Panc1 (cell line): ENCODE measurements at regions not wholly inside any gene's neighbourhood (a gene's known extent, or its start where the extent isn't known, plus 50 kb on each side); places are given as distances from the start of the nearest gene placed in this dataset.

Source experiments
- ATAC-seq: fragments of 200-7000 bp; cut with Tn5 transposase; 2 replicates; pipeline ENCODE4 v1.9.1; 2020; ENCODE audit warnings: mild to moderate bottlenecking, moderate library complexity
- BruUV-seq: library from RNA; stranded (reverse); fragments of 400-500 nt; replicated peaks from 2 replicates; lab custom pipeline; 2021; lab: Mats Ljungman, UMichigan
- CTCF ChIA-PET: fragments of 300-600 bp; sonication (Branson Sonifier 250); formaldehyde crosslinking; loops from one replicate; lab custom pipeline; 2022; ENCODE audit warnings: antibody characterized with exemption; lab: Charles Lee
- POLR2A ChIA-PET: fragments of 300-600 bp; sonication (Branson Sonifier 250); formaldehyde crosslinking; loops from one replicate; lab custom pipeline; 2022; ENCODE audit warnings: antibody characterized with exemption; lab: Charles Lee
- DNase-seq: peaks from one replicate; pipeline ENCODE4 v3.0.0-alpha.2; 2010; ENCODE audit warnings: low read depth, low spot score
- H3K27ac ChIP-seq: 2 replicates; pipeline ENCODE4 v1.5.1; 2011; ENCODE audit warnings: mild to moderate bottlenecking, low read length, inconsistent platforms
- H3K27me3 ChIP-seq: fragments of 200-500 bp; sonication (Bioruptor generic); 2 replicates; pipeline ENCODE4 v1.6.0; 2014; ENCODE audit warnings: low read length, inconsistent platforms; ENCODE audit not compliant: control insufficient read depth, insufficient read depth
- H3K36me3 ChIP-seq: fragments of 200-500 bp; sonication (Bioruptor generic); 2 replicates; pipeline ENCODE4 v1.5.1; 2014; ENCODE audit warnings: inconsistent platforms, mild to moderate bottlenecking, low read length, moderate library complexity; ENCODE audit not compliant: control insufficient read depth, insufficient read depth
- H3K4me1 ChIP-seq: 2 replicates; pipeline ENCODE4 v1.5.1; 2011; ENCODE audit warnings: inconsistent platforms, mild to moderate bottlenecking, low read length, moderate library complexity; ENCODE audit not compliant: control insufficient read depth, insufficient read depth
- H3K4me3 ChIP-seq, 2 experiments: 2 replicates each; pipeline ENCODE4 v1.5.1; 2011 to 2012; ENCODE audit warnings: low read depth in 2 of 2, low read length in 2 of 2, mild to moderate bottlenecking in 2 of 2, inconsistent platforms in 1 of 2, moderate library complexity in 1 of 2
- H3K9me3 ChIP-seq: fragments of 200-500 bp; sonication (Bioruptor generic); 2 replicates; pipeline ENCODE4 v1.5.1; 2014; ENCODE audit warnings: low read depth, mild to moderate bottlenecking, inconsistent platforms, low read length, moderate library complexity; ENCODE audit not compliant: control insufficient read depth, insufficient read depth
- POLR2AphosphoS5 ChIP-seq: IDR thresholded peaks from 2 replicates; pipeline ENCODE4 v1.6.1; 2012; ENCODE audit warnings: mild to moderate bottlenecking, low read depth, low read length, moderate library complexity
- SIN3A ChIP-seq: IDR thresholded peaks from 2 replicates; pipeline ENCODE4 v1.6.1; 2012; ENCODE audit warnings: low read depth, mild to moderate bottlenecking, low read length, moderate library complexity, borderline replicate concordance; ENCODE audit not compliant: insufficient read depth
- TCF7L2 ChIP-seq: IDR thresholded peaks from 2 replicates; pipeline ENCODE4 v1.6.1; 2011; ENCODE audit warnings: mild to moderate bottlenecking, low read depth, low read length, inconsistent platforms
- in situ Hi-C: cut with HindIII; loops from 2 replicates; pipeline ENCODE4 v1.10.0; 2016; ENCODE audit warnings: low sequenced_read_pairs, low pct_unique_long_range_greater_than_20kb
- intact Hi-C: fragments of 100-400 bp; cut with micrococcal nuclease; formaldehyde crosslinking; loops from one replicate; pipeline ENCODE4 v1.10.0; 2022; ENCODE audit not compliant: unreplicated experiment
- TF ChIP-seq, protein P1 (sequence below): fragments of 450-650 bp; IDR thresholded peaks from 2 replicates; pipeline ENCODE4 v1.5.1; 2017; ENCODE audit warnings: mild to moderate bottlenecking
- TF ChIP-seq, protein P2 (sequence below), 2 experiments: IDR thresholded peaks; 2 replicates each; pipeline ENCODE4 v1.6.1; 2011 to 2012; ENCODE audit warnings: low read depth in 2 of 2, control low read depth in 1 of 2, low read length in 1 of 2, mild to moderate bottlenecking in 1 of 2, moderate library complexity in 1 of 2; ENCODE audit not compliant: insufficient read depth in 1 of 2

DNA sequence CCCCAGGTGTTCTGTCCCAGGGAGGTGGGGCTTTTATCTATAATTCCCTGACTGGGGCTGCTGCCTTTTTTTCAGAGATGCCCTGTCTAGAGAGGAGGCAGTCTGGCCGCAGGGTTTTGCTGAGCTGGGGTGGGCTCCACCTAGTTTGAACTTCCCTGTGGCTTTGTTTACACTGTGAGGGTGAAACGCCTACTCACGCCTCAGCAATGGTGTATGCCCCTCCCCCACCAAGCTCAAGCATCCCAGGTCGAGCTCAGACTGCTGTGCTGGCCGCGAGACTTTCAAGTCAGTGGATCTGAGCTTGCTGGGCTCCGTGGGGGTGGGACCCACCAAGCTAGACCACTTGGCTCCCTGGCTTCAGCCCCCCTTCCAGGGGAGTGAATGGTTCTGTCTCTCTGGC, 124.3 kb downstream of the CENPF start:
- no peaks in the 10 kb centered on the region for H3K4me1 ChIP-seq
- POLR2A ChIA-PET: no interaction called here
- CTCF ChIA-PET: no interaction called here
- intact Hi-C loops (no loop called here), in situ Hi-C loops (no loop called here)
- H3K36me3 ChIP-seq: no peaks in the 10 kb centered on the region
- H3K4me3 ChIP-seq: no peak overlapping the region
- ATAC-seq (no peak), DNase-seq (no peak)
- TF ChIP-seq SIN3A: no peak
- TF ChIP-seq, protein P1, sequence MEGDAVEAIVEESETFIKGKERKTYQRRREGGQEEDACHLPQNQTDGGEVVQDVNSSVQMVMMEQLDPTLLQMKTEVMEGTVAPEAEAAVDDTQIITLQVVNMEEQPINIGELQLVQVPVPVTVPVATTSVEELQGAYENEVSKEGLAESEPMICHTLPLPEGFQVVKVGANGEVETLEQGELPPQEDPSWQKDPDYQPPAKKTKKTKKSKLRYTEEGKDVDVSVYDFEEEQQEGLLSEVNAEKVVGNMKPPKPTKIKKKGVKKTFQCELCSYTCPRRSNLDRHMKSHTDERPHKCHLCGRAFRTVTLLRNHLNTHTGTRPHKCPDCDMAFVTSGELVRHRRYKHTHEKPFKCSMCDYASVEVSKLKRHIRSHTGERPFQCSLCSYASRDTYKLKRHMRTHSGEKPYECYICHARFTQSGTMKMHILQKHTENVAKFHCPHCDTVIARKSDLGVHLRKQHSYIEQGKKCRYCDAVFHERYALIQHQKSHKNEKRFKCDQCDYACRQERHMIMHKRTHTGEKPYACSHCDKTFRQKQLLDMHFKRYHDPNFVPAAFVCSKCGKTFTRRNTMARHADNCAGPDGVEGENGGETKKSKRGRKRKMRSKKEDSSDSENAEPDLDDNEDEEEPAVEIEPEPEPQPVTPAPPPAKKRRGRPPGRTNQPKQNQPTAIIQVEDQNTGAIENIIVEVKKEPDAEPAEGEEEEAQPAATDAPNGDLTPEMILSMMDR: no peak
- TF ChIP-seq TCF7L2: no peak
- TF ChIP-seq, protein P2, sequence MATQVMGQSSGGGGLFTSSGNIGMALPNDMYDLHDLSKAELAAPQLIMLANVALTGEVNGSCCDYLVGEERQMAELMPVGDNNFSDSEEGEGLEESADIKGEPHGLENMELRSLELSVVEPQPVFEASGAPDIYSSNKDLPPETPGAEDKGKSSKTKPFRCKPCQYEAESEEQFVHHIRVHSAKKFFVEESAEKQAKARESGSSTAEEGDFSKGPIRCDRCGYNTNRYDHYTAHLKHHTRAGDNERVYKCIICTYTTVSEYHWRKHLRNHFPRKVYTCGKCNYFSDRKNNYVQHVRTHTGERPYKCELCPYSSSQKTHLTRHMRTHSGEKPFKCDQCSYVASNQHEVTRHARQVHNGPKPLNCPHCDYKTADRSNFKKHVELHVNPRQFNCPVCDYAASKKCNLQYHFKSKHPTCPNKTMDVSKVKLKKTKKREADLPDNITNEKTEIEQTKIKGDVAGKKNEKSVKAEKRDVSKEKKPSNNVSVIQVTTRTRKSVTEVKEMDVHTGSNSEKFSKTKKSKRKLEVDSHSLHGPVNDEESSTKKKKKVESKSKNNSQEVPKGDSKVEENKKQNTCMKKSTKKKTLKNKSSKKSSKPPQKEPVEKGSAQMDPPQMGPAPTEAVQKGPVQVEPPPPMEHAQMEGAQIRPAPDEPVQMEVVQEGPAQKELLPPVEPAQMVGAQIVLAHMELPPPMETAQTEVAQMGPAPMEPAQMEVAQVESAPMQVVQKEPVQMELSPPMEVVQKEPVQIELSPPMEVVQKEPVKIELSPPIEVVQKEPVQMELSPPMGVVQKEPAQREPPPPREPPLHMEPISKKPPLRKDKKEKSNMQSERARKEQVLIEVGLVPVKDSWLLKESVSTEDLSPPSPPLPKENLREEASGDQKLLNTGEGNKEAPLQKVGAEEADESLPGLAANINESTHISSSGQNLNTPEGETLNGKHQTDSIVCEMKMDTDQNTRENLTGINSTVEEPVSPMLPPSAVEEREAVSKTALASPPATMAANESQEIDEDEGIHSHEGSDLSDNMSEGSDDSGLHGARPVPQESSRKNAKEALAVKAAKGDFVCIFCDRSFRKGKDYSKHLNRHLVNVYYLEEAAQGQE (IDR thresholded peaks at IDR 0.05; ENCODE audit: insufficient read depth in 1 of 2, low read depth in 2 of 2, low read length in 1 of 2): no peak
- no peak for TF ChIP-seq POLR2AphosphoS5
- H3K9me3 ChIP-seq: no peaks in the 10 kb centered on the region
- H3K27ac ChIP-seq: no peak overlapping the region
- no TSS peak for BruUV-seq
- H3K27me3 ChIP-seq: no peaks in the 10 kb centered on the region; the same call in 1 of the 2 replicates

DNA sequence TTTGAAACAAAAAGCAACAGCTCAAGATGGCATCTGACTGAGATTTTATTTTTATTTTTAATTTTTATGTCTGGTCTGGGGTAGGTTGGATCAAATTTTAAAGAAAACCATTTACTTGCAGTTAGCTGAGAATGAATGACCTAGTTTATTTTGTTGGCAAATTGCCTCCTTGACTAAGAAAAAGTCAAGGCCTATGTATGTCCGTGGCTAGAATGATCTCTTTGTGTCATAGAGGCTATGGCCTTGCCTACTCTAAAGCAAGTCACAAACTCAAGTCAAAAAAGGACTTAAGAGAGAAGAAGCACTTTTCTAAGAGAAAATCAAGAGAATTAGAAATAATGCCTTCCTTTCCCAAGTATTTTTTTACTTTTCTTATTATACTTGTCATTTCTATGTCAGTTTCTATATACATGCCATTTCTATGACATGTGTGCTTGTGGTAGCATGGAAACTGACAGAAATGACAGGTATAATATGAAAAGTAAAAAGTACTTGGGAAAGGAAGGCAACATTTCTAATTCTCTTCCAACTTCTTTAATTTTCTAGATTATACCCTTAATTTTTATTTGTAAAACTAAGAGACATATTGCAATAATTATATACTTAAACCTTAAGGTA, 136.7 kb downstream of the CENPF start:
- ATAC-seq (no peak), DNase-seq (no peak)
- BruUV-seq: no TSS peak
- H3K9me3 ChIP-seq: no peaks in the 10 kb centered on the region
- no peak overlapping the region for H3K4me3 ChIP-seq
- in situ Hi-C loops (no loop called here), intact Hi-C loops (no loop called here)
- no peaks in the 10 kb centered on the region for H3K36me3 ChIP-seq
- no peak for TF ChIP-seq TCF7L2
- no peak for TF ChIP-seq SIN3A
- no peak for TF ChIP-seq POLR2AphosphoS5
- TF ChIP-seq, protein P1: no peak
- TF ChIP-seq, protein P2 (IDR thresholded peaks at IDR 0.05; ENCODE audit: insufficient read depth in 1 of 2, low read depth in 2 of 2, low read length in 1 of 2): no peak
- peaks cover 2% of the 10 kb centered on the region; the same call in 1 of the 2 replicates for H3K27me3 ChIP-seq
- POLR2A ChIA-PET: no interaction called here
- H3K4me1 ChIP-seq: no peaks in the 10 kb centered on the region
- no peak overlapping the region for H3K27ac ChIP-seq
- CTCF ChIA-PET: no interaction called here
